H1 (cell line): ENCODE measurements at regions not wholly inside any gene's neighbourhood (a gene's known extent, or its start where the extent isn't known, plus 50 kb on each side); places are given as distances from the start of the nearest gene placed in this dataset.

Source experiments
- BACH1 ChIP-seq: IDR thresholded peaks from 2 replicates; pipeline ENCODE4 v1.6.1; 2012; ENCODE audit warnings: low read length, improper control_type of control experiment
- CBX8 ChIP-seq: fragments of 300-800, 300-1000 bp; sonication (generic); IDR thresholded peaks from 2 replicates; pipeline ENCODE4 v1.7.1; 2016; ENCODE audit warnings: low read depth, low read length, borderline replicate concordance
- CHD1 ChIP-seq: IDR thresholded peaks from 2 replicates; pipeline ENCODE4 v1.6.1; 2012; ENCODE audit warnings: low read depth, low read length, improper control_type of control experiment
- CHD2 ChIP-seq: IDR thresholded peaks from 2 replicates; pipeline ENCODE4 v1.6.1; 2012; ENCODE audit warnings: low read length, improper control_type of control experiment
- CREB1 ChIP-seq: IDR thresholded peaks from 2 replicates; pipeline ENCODE4 v1.6.1; 2012; ENCODE audit warnings: inconsistent platforms
- CTBP2 ChIP-seq: IDR thresholded peaks from 2 replicates; pipeline ENCODE4 v1.7.0; 2011; ENCODE audit warnings: borderline replicate concordance, mild to moderate bottlenecking, moderate library complexity, mixed read lengths, low read length; ENCODE audit not compliant: insufficient read depth, insufficient read length
- EP300 ChIP-seq, 2 experiments: IDR thresholded peaks; 1 replicate in 1 of 2; 2 replicates in 1 of 2; pipeline ENCODE4 v1.6.1; 2011 to 2012; ENCODE audit warnings: low read depth in 2 of 2, low read length in 2 of 2, mild to moderate bottlenecking in 2 of 2, borderline replicate concordance in 1 of 2, inconsistent platforms in 1 of 2, moderate library complexity in 1 of 2
- GABPA ChIP-seq: IDR thresholded peaks from 2 replicates; pipeline ENCODE4 v1.6.1; 2011; ENCODE audit warnings: mild to moderate bottlenecking, low read length, moderate library complexity, borderline replicate concordance; ENCODE audit not compliant: insufficient read depth
- KDM4A ChIP-seq: IDR thresholded peaks from one replicate; pipeline ENCODE4 v1.7.1; 2012; ENCODE audit warnings: low read depth, mild to moderate bottlenecking, moderate library complexity, low read length, inconsistent platforms; ENCODE audit not compliant: severe bottlenecking
- NANOG ChIP-seq: IDR thresholded peaks from 2 replicates; pipeline ENCODE4 v1.6.1; 2011; ENCODE audit warnings: low read length, low read depth, mild to moderate bottlenecking, inconsistent platforms; ENCODE audit not compliant: insufficient read depth, poor library complexity, severe bottlenecking
- NRF1 ChIP-seq: IDR thresholded peaks from 2 replicates; pipeline ENCODE4 v1.6.1; 2011; ENCODE audit warnings: mild to moderate bottlenecking, low read depth, low read length, improper control_type of control experiment
- PHF8 ChIP-seq: fragments of 200-600 bp; sonication (generic); conservative IDR thresholded peaks from 2 replicates; pipeline ENCODE4 v1.7.1; 2012; ENCODE audit warnings: low read depth, mild to moderate bottlenecking, inconsistent platforms, low read length, moderate library complexity
- POLR2A ChIP-seq, 2 experiments: IDR thresholded peaks; 1 replicate in 1 of 2; 2 replicates in 1 of 2; pipeline ENCODE4 v1.6.1; 2011; ENCODE audit warnings: low read depth in 2 of 2, low read length in 2 of 2, mild to moderate bottlenecking in 2 of 2; ENCODE audit errors: control extremely low read depth in 1 of 2
- POLR2AphosphoS5 ChIP-seq: IDR thresholded peaks from 2 replicates; pipeline ENCODE4 v1.6.1; 2011; ENCODE audit warnings: low read depth, low read length
- RBBP5 ChIP-seq: IDR thresholded peaks from 2 replicates; pipeline ENCODE4 v1.7.1; 2012; ENCODE audit warnings: low read depth, mild to moderate bottlenecking, inconsistent platforms, low read length, moderate library complexity, borderline replicate concordance
- RFX5 ChIP-seq: IDR thresholded peaks from 2 replicates; pipeline ENCODE4 v1.6.1; 2011; ENCODE audit warnings: low read depth, low read length, improper control_type of control experiment, borderline replicate concordance
- RXRA ChIP-seq: IDR thresholded peaks from 2 replicates; pipeline ENCODE4 v1.6.1; 2011; ENCODE audit warnings: low read depth, mild to moderate bottlenecking, low read length, moderate library complexity; ENCODE audit not compliant: insufficient read depth
- SAP30 ChIP-seq: fragments of 300-600 bp; sonication (generic); IDR thresholded peaks from 2 replicates; pipeline ENCODE4 v1.7.1; 2012; ENCODE audit warnings: low read length, moderate library complexity, mild to moderate bottlenecking, inconsistent platforms; ENCODE audit not compliant: insufficient read depth, insufficient replicate concordance
- SIN3A ChIP-seq, 2 experiments: IDR thresholded peaks in 1 of 2; conservative IDR thresholded peaks in 1 of 2; 2 replicates each; pipeline ENCODE4 v1.6.1; 2011 to 2012; ENCODE audit warnings: low read length in 2 of 2, improper control_type of control experiment in 1 of 2, low read depth in 1 of 2, mild to moderate bottlenecking in 1 of 2
- SIRT6 ChIP-seq: IDR thresholded peaks from one replicate; pipeline ENCODE4 v1.7.1; 2012; ENCODE audit warnings: low read length, inconsistent platforms
- SRF ChIP-seq: IDR thresholded peaks from 2 replicates; pipeline ENCODE4 v1.6.1; 2011; ENCODE audit warnings: mild to moderate bottlenecking, low read depth, low read length, moderate library complexity
- TBP ChIP-seq: IDR thresholded peaks from 2 replicates; pipeline ENCODE4 v1.6.1; 2011; ENCODE audit warnings: low read depth, low read length, improper control_type of control experiment
- TCF12 ChIP-seq: IDR thresholded peaks from 2 replicates; pipeline ENCODE4 v1.6.1; 2011; ENCODE audit warnings: low read depth, mild to moderate bottlenecking, low read length
- TEAD4 ChIP-seq: IDR thresholded peaks from 2 replicates; pipeline ENCODE4 v1.6.1; 2012; ENCODE audit warnings: low read depth, low read length, inconsistent platforms, mixed read lengths
- TF ChIP-seq, protein P1 (sequence below): IDR thresholded peaks from 2 replicates; pipeline ENCODE4 v1.6.1; 2012; ENCODE audit warnings: inconsistent platforms

GRCh38 chr11:43576803-43577521 is 103.6 kb upstream of the HSD17B12 start (continued):
- no peak for TF ChIP-seq EP300 (IDR thresholded peaks at IDR 0.05; ENCODE audit: borderline replicate concordance in 1 of 2, low read depth in 2 of 2, low read length in 2 of 2)
- TF ChIP-seq POLR2A (IDR thresholded peaks at IDR 0.05; ENCODE audit: control extremely low read depth in 1 of 2, low read depth in 2 of 2, low read length in 2 of 2) = no peak
- no peak for TF ChIP-seq RBBP5
- TF ChIP-seq NRF1 = no peak
- TF ChIP-seq KDM4A = no peak
- no peak for TF ChIP-seq RXRA
- no peak for TF ChIP-seq PHF8
- TF ChIP-seq RFX5 = no peak
- no peak for TF ChIP-seq SIRT6
- TF ChIP-seq CHD2 = no peak
- TF ChIP-seq GABPA = no peak
- TF ChIP-seq TBP = no peak
- no peak for TF ChIP-seq NANOG
- TF ChIP-seq POLR2AphosphoS5 = no peak
- peak; percentile 42; the same call in 1 of the 2 replicates for TF ChIP-seq TEAD4
- TF ChIP-seq BACH1 = no peak
- TF ChIP-seq TCF12 = 0 out of 2 replicates have a peak, but pooled peaks have one; percentile 60
- peak; percentile 88 for TF ChIP-seq CTBP2
- TF ChIP-seq SAP30 = peak; percentile 87
- TF ChIP-seq CBX8 = no peak
- peak; percentile 93 to 98 for TF ChIP-seq SIN3A (conservative IDR thresholded peaks at IDR 0.05 in 1 of 2, IDR thresholded peaks at IDR 0.05 in 1 of 2; ENCODE audit: low read depth in 1 of 2, low read length in 2 of 2)
- no peak for TF ChIP-seq CHD1
- TF ChIP-seq, protein P1, sequence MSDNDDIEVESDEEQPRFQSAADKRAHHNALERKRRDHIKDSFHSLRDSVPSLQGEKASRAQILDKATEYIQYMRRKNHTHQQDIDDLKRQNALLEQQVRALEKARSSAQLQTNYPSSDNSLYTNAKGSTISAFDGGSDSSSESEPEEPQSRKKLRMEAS = peak; percentile 69
- TF ChIP-seq SRF = no peak
- TF ChIP-seq CREB1 = peak; percentile 35
